GM19452 (cell line): ENCODE measurements at regions not wholly inside any gene's neighbourhood (a gene's known extent, or its start where the extent isn't known, plus 50 kb on each side); places are given as distances from the start of the nearest gene placed in this dataset.

Experiments
- ATAC-seq: cut with Tn5 transposase; IDR thresholded peaks from one replicate; pipeline ENCODE4 v1.9.1; 2021; ENCODE audit not compliant: unreplicated experiment

- no peak for ATAC-seq
Measured at GRCh38 chr1:29836651-29837646, 600.6 kb downstream of the PTPRU start.

- ATAC-seq = no peak
Measured at GRCh38 chr1:29835874-29836273, 599.6 kb downstream of the PTPRU start.

- no peak for ATAC-seq
Measured at GRCh38 chr1:29835406-29835805, 599.1 kb downstream of the PTPRU start.

- no peak for ATAC-seq
Measured at GRCh38 chr1:29833581-29833980, 597.3 kb downstream of the PTPRU start.

- ATAC-seq = no peak
Measured at GRCh38 chr1:29832936-29833335, 596.6 kb downstream of the PTPRU start.

GRCh38 chr1:29832471-29832870, 596.1 kb downstream of the PTPRU start:
- no peak for ATAC-seq

GRCh38 chr1:29831500-29832117, 595.3 kb downstream of the PTPRU start:
- ATAC-seq = no peak

GRCh38 chr1:29830916-29831315, 594.6 kb downstream of the PTPRU start:
- ATAC-seq = no peak

- no peak for ATAC-seq
Measured at GRCh38 chr1:29830383-29830782, 594.1 kb downstream of the PTPRU start.

- ATAC-seq = no peak
Measured at GRCh38 chr1:29829448-29830344, 593.4 kb downstream of the PTPRU start.

- no peak for ATAC-seq
Measured at GRCh38 chr1:29828526-29829447, 592.5 kb downstream of the PTPRU start.

GRCh38 chr1:29827801-29828525, 591.6 kb downstream of the PTPRU start:
- ATAC-seq = no peak

- no peak for ATAC-seq
Measured at GRCh38 chr1:29827237-29827750, 591.0 kb downstream of the PTPRU start.

GRCh38 chr1:29826646-29827045, 590.3 kb downstream of the PTPRU start:
- no peak for ATAC-seq

GRCh38 chr1:29825941-29826415, 589.7 kb downstream of the PTPRU start:
- ATAC-seq = no peak

- no peak for ATAC-seq
Measured at GRCh38 chr1:29825274-29825940, 589.1 kb downstream of the PTPRU start.

GRCh38 chr1:29824511-29825273, 588.4 kb downstream of the PTPRU start:
- no peak for ATAC-seq

- no peak for ATAC-seq
Measured at GRCh38 chr1:29824025-29824424, 587.7 kb downstream of the PTPRU start.
